HFF-Myc (cell line): ENCODE measurements at regions not wholly inside any gene's neighbourhood (a gene's known extent, or its start where the extent isn't known, plus 50 kb on each side); places are given as distances from the start of the nearest gene placed in this dataset.

Experiments
- DNase-seq: peaks from one replicate; pipeline ENCODE4 v3.0.0-alpha.2; 2011; ENCODE audit warnings: low read depth; ENCODE audit errors: extremely low read depth
- H3K4me3 ChIP-seq: replicated peaks from 2 replicates; pipeline ENCODE4 v1.5.1; 2011; ENCODE audit warnings: low read depth, mild to moderate bottlenecking, control low read depth, low read length
- CTCF ChIP-seq: IDR thresholded peaks from 2 replicates; pipeline ENCODE4 v1.5.1; 2012; ENCODE audit warnings: mild to moderate bottlenecking, low read depth, low read length, control low read depth; ENCODE audit errors: missing control alignments

GRCh38 chr6:4588163-4588562, 188.0 kb upstream of the CDYL start:
- H3K4me3 ChIP-seq = no peak overlapping the region
- TF ChIP-seq CTCF = no peak
- DNase-seq = no peak

- no peak for DNase-seq
- TF ChIP-seq CTCF = no peak
Observed at GRCh38 chr6:4587171-4587570, 189.0 kb upstream of the CDYL start.

DNA sequence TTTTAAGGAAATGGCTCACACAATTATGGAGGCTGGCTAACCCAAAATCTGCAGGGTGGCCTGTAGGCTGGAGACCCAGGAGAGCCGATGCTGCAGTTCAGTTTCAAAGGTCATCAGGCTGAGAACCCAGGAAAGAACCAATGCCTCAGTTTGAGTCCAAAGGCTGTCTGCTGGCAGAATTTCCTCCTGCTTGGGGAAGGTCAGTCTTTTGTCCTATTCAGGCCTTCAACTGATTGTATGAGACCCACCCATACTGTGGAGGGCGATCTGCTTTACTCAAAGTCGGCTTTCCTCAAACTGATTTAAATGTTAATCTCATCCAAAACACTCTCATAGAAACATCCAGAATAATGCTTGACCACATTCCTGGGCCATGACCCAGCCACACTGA, 189.7 kb upstream of the CDYL start:
- DNase-seq = no peak
- no peak for TF ChIP-seq CTCF
- H3K4me3 ChIP-seq = no peak overlapping the region

More at GRCh38 chr6:4587171-4587570, 189.0 kb upstream of the CDYL start:
- H3K4me3 ChIP-seq = no peak overlapping the region

DNA sequence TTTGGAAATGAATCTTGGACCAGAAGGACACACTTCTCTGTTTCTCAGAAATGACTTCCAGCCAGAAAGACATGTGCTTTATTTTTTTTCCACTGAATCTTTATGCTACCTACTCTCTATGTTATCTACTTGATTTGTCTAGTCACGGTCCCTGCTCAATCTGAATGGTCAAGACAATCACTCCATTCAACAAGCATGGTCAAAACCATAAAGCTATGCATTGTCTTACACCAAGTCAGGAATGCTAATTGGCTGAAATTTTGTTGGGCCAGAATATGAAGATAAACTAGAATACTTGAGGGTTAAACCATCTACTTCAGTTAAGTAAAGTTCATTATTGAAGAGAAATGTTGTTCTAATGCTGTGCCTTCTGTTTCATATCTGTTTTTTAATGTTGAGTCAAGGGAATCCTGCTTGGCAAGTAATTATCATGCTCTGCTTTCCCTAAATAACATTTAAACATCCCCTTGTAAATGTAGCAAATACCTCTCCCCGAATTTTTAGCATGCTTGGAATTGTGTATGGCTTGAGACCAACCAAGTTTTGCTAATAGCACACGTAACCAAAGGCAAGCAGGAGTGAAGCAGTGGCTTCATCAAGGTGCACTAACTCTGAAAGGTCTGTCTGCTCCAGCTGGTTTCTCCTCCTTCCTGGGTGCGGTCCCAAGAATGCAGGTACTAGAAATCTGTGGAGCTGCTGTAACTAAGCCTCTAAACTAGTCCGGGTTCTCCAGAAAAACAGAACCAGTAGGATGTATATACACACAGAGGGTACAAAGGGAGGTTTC, 190.3 kb upstream of the CDYL start:
- H3K4me3 ChIP-seq = no peak overlapping the region
- no peak for TF ChIP-seq CTCF
- DNase-seq = no peak

GRCh38 chr6:4584801-4585200, 191.4 kb upstream of the CDYL start:
- H3K4me3 ChIP-seq = no peak overlapping the region
- no peak for TF ChIP-seq CTCF

DNA sequence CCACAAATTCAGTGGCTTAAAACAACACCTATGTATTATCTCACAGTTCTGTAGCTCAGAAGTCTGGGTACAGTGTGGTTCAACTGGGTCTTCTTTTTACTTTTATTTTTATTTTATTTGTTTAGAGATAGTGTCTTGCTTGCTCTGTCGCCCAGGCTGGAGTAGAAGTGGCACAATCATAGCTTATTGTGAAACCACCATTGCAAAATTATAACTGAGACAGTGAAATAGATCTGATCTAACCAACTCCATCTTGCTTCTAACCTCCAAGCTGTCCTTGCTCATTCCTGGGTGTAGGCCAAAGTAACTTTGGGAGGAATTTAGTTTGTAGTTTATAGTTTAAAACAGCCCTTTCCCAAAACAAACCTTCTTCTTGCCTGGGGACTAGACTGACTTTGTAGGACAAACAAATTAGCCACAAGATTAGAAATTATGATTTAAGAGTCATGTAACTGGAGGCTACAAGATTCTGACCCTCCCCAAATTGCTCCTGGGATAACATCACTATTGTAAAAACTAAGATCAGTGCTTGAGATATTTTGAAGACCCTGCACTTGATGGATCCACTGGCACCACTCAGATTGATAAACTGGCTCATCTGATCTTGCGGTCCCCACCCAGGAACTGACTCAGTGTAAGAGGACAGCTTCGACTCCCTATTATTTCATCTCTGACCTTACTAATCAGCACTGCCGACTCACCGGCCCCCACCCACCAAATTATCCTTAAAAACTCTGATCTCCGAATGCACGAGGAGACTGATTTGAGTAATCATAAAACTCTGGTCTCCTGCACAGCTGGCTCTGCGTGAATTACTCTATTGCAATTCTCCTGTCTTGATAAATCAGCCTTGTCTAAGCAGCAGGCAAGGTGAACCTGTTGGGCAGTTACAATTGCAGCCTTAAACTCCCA, 193.4 kb upstream of the CDYL start:
- no peak for DNase-seq
- TF ChIP-seq CTCF = no peak
- H3K4me3 ChIP-seq = no peak overlapping the region

More at GRCh38 chr6:4584801-4585200, 191.4 kb upstream of the CDYL start:
- DNase-seq = no peak
